Mesendoderm (in vitro differentiated cells): ENCODE measurements at regions not wholly inside any gene's neighbourhood (a gene's known extent, or its start where the extent isn't known, plus 50 kb on each side); places are given as distances from the start of the nearest gene placed in this dataset.
"Not testable (repeated sequence)": the region's sequence is repeated elsewhere in the genome, so short reads cannot be mapped to it uniquely, and the experiment has no call there.

Experiments used
- DNase-seq: peaks from one replicate; pipeline ENCODE4 v3.0.0; 2013
- H2AK5ac ChIP-seq: 2 replicates; pipeline ENCODE4 v1.6.1; 2013; ENCODE audit warnings: low read length, inconsistent platforms
- H2BK120ac ChIP-seq: 2 replicates; pipeline ENCODE4 v1.6.1; 2013; ENCODE audit warnings: low read depth, mild to moderate bottlenecking, low read length, moderate library complexity, mixed read lengths
- H2BK15ac ChIP-seq: replicated peaks from 2 replicates; pipeline ENCODE4 v1.6.1; 2013; ENCODE audit warnings: low read depth, mild to moderate bottlenecking, moderate library complexity
- H2BK5ac ChIP-seq: 2 replicates; pipeline ENCODE4 v1.6.1; 2013; ENCODE audit warnings: low read length, inconsistent platforms
- H3K18ac ChIP-seq: 2 replicates; pipeline ENCODE4 v1.6.1; 2013; ENCODE audit warnings: mild to moderate bottlenecking, low read length, mixed read lengths
- H3K23ac ChIP-seq: one replicate; pipeline ENCODE4 v1.6.1; 2013; ENCODE audit warnings: low read length
- H3K27ac ChIP-seq: 2 replicates; pipeline ENCODE4 v1.5.1; 2013; ENCODE audit warnings: low read depth, mild to moderate bottlenecking, inconsistent platforms, low read length, moderate library complexity
- H3K27me3 ChIP-seq: 2 replicates; pipeline ENCODE4 v1.6.1; 2013; ENCODE audit warnings: low read length, control low read depth, mild to moderate bottlenecking, inconsistent platforms; ENCODE audit not compliant: insufficient read depth, poor library complexity
- H3K36me3 ChIP-seq: 2 replicates; pipeline ENCODE4 v1.6.1; 2013; ENCODE audit warnings: low read length, inconsistent platforms; ENCODE audit not compliant: control insufficient read depth, insufficient read depth
- H3K4ac ChIP-seq: one replicate; pipeline ENCODE4 v1.6.1; 2013; ENCODE audit warnings: low read depth, mild to moderate bottlenecking, low read length, moderate library complexity
- H3K4me1 ChIP-seq: 2 replicates; pipeline ENCODE4 v1.6.1; 2013; ENCODE audit warnings: low read depth, low read length, inconsistent platforms; ENCODE audit not compliant: control insufficient read depth
- H3K4me2 ChIP-seq: 2 replicates; pipeline ENCODE4 v1.6.1; 2013; ENCODE audit warnings: low read length
- H3K4me3 ChIP-seq: 2 replicates; pipeline ENCODE4 v1.5.1; 2013; ENCODE audit warnings: mild to moderate bottlenecking, low read length
- H3K56ac ChIP-seq: one replicate; pipeline ENCODE4 v1.6.1; 2013; ENCODE audit warnings: low read length
- H3K79me1 ChIP-seq: 2 replicates; pipeline ENCODE4 v1.6.1; 2013; ENCODE audit warnings: low read length, inconsistent platforms
- H3K79me2 ChIP-seq: 2 replicates; pipeline ENCODE4 v1.6.1; 2013; ENCODE audit warnings: mild to moderate bottlenecking, low read length; ENCODE audit not compliant: control insufficient read depth, insufficient read depth
- H3K9ac ChIP-seq: 2 replicates; pipeline ENCODE4 v1.6.1; 2013; ENCODE audit warnings: low read length, inconsistent platforms
- H4K5ac ChIP-seq: one replicate; pipeline ENCODE4 v1.6.1; 2013; ENCODE audit warnings: low read length
- H4K8ac ChIP-seq: one replicate; pipeline ENCODE4 v1.6.1; 2013; ENCODE audit warnings: low read depth, mild to moderate bottlenecking, control low read depth, low read length, moderate library complexity
- WGBS: extraction: QIAGEN DNeasy Blood & Tissue Kit; methylation state at CpG from one replicate; pipeline ENCODE4 v1.1.7; 2013; ENCODE audit warnings: low lambda C conversion rate, missing lambda C conversion rate; ENCODE audit not compliant: insufficient coverage; ENCODE audit errors: extremely low coverage; 5-methylcytosine and 5-hydroxymethylcytosine counted together

DNA sequence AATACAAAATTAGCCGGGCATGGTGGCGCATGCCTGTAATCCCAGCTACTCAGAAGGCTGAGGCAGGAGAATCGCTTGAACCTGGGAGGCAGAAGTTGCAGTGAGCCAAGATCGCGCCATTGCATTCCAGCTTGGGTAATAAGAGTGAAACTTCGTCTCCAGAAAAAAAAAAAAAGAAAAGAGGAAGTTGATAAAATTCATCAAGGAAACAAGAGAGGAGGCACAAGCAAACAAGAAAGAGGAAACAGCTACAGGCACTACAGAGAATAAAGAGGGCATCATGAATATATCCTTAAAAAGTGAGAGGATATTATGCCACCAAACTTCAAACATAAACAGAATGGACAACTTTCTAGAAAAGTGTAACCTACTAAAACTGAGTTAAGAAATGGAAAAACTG is 98.3 kb downstream of the NIBAN1 start:
- not testable (repeated sequence) for H2AK5ac ChIP-seq, H3K27ac ChIP-seq, H2BK120ac ChIP-seq, H4K5ac ChIP-seq, H3K4me1 ChIP-seq, H4K8ac ChIP-seq, H3K79me2 ChIP-seq, H3K4ac ChIP-seq, H3K9ac ChIP-seq, H3K23ac ChIP-seq, H2BK5ac ChIP-seq, H3K36me3 ChIP-seq, H2BK15ac ChIP-seq, H3K4me3 ChIP-seq, H3K18ac ChIP-seq, H3K27me3 ChIP-seq, H3K79me1 ChIP-seq, DNase-seq, H3K4me2 ChIP-seq, H3K56ac ChIP-seq
- no CpG with 5 or more reads among the region's 6 CpGs for WGBS

DNA sequence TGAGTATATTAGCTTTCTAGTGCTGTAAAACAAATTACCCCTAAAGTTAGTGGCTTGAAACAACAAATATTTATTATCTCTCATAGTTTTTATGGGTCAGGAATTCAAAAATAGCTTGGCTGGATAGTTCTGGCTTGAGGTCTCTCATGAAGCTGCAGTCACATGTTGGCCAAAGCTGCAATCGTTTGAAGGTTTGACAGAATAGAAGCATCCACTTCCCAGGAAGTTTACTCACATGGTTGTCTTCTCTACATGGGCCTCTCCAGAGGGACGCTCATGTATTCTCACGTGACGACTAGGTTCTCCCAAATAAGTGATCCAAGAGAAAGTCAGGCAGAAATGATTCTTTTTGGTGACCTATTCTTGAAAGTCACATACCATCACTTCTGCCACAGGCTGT is 99.1 kb downstream of the NIBAN1 start:
- H4K5ac ChIP-seq, result no peak overlapping the region
- H2BK5ac ChIP-seq, result no peak overlapping the region
- no peaks in the 10 kb centered on the region for H3K4me1 ChIP-seq
- no peak overlapping the region for H2BK120ac ChIP-seq
- no peak overlapping the region for H3K56ac ChIP-seq
- no peak overlapping the region for H4K8ac ChIP-seq
- H3K27me3 ChIP-seq, result no peaks in the 10 kb centered on the region
- no peak overlapping the region for H3K18ac ChIP-seq
- WGBS, result no CpG with 5 or more reads among the region's 4 CpGs
- H3K9ac ChIP-seq, result no peak overlapping the region
- no peak overlapping the region for H3K27ac ChIP-seq
- H3K79me1 ChIP-seq, result no peaks in the 10 kb centered on the region
- H2AK5ac ChIP-seq, result no peak overlapping the region
- no peaks in the 10 kb centered on the region for H3K79me2 ChIP-seq
- no peak overlapping the region for H3K4me3 ChIP-seq
- DNase-seq, result no peak
- no peak overlapping the region for H3K23ac ChIP-seq
- H2BK15ac ChIP-seq, result no peak overlapping the region
- H3K4me2 ChIP-seq, result no peak overlapping the region
- no peak overlapping the region for H3K4ac ChIP-seq
- no peaks in the 10 kb centered on the region for H3K36me3 ChIP-seq

DNA sequence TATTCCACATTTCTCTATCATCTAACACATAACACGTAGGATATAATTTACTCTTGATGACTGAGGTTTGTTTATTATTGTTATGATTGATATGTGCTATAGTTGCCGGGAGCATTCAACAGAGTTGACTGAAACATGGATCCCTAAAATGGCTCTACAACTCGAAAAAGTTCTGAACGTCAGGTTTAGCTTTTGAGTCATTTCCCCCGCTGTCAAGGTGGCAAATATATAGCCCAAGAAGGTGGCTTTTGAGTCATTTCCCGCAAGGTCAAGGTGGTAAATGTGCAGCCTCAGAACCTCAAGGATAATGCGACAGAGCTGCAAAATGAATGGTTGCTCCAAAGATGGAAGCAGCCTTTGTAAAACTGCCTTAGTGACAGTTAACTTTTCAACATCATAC is 104.0 kb downstream of the NIBAN1 start:
- Histone ChIP-seq H2BK5ac (no peak overlapping the region), H3K79me2 (no peaks in the 10 kb centered on the region), H3K9ac (no peak overlapping the region), H3K27me3 (no peaks in the 10 kb centered on the region), H4K8ac (no peak overlapping the region), H4K5ac (no peak overlapping the region), H2BK120ac (no peak overlapping the region), H3K36me3 (no peaks in the 10 kb centered on the region), H3K79me1 (no peaks in the 10 kb centered on the region), H3K4me1 (no peaks in the 10 kb centered on the region), H2AK5ac (no peak overlapping the region), H3K4ac (no peak overlapping the region), H3K18ac (no peak overlapping the region), H3K4me3 (no peak overlapping the region), H3K27ac (no peak overlapping the region), H2BK15ac (no peak overlapping the region), H3K56ac (no peak overlapping the region), H3K4me2 (no peak overlapping the region), H3K23ac (no peak overlapping the region)
- WGBS, result no CpG with 5 or more reads among the region's 7 CpGs
- DNase-seq, result no peak

DNA sequence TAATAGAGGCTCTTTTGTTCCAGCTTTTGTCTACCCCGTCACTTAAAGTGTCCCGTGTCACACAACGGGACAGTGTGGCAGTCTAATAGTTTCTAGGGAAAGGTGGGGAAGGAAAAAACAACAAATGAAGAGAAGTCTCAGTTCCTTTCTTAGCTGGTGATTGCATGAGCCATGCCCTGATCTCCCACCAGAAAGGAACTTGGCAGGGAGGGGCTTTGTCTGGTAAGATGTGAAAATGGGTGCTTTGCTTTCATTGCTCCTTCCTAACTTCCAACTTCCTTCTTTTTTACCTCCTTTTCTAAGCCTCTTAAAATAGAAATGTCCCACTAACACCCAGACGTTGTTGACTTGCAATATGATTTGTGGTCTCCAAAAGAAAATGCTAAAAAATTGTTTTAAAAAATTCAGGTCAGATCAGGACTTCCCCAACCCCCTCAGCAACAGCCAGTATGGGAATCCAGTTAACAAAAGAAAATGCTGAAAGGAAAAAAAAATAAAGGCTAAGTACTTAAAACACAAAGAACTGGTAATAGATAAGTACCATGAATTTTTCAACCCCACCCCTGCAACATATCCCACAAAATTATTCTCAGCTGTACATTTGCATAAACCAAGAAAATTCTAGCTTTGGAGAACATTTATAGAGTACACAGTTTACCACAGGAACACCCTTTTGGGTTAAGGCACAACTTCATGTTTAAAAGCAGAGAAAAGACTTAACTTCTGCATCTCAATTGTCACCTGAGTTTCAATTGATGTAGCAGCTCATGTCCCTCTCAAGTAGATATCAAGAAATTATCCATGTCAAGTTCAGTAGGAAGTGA is 106.2 kb downstream of the NIBAN1 start:
- Histone ChIP-seq H3K79me2 (no peaks in the 10 kb centered on the region), H2BK120ac (peak overlapping the region; percentile 67), H3K4me3 (no peak overlapping the region), H3K56ac (peak overlapping the region; percentile 27), H2BK5ac (no peak overlapping the region), H3K27ac (no peak overlapping the region), H2AK5ac (no peak overlapping the region), H3K27me3 (no peaks in the 10 kb centered on the region), H2BK15ac (no peak overlapping the region), H3K4me2 (no peak overlapping the region), H3K4me1 (no peaks in the 10 kb centered on the region), H4K8ac (no peak overlapping the region), H4K5ac (no peak overlapping the region), H3K18ac (no peak overlapping the region), H3K36me3 (no peaks in the 10 kb centered on the region), H3K79me1 (no peaks in the 10 kb centered on the region), H3K9ac (no peak overlapping the region), H3K4ac (no peak overlapping the region), H3K23ac (no peak overlapping the region)
- no CpG with 5 or more reads among the region's 4 CpGs for WGBS
- no peak for DNase-seq

DNA sequence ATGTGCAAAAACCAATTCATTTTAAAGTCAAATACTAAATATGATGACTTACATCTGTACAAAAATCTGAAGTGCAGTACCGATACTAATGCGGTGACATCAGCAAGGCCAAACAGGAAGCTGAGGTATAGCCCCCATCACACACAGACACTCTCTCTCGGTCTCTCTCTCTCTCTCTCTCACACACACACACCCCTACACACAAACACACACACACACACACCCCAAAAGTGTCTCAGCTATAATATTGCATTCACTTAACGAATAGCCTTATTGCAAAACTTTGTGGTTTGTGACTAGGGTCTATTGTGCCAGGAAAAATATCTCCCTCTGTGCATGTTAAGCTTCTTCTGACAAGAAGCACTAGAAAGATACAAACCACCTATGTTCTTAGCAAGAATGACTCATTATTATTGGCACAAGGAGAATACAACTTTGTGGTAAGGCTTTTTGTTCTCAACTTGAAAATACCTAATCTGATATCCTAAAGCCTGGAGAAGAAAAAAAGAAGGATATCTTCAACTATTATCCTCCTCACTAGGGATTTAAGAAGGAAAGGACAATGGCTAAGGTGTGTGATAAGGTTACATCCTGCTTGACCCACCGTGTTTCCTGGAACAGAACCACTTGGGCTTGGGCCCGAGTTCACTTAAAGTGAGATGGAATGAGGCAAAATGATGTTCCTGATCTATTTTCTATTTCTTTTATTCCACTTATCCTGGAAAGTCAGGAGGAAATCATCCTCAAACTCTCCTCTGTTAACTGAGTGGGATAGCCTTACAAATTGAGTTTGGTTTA is 107.1 kb downstream of the NIBAN1 start:
- Histone ChIP-seq H2AK5ac (no peak overlapping the region), H3K27me3 (no peaks in the 10 kb centered on the region), H3K4me2 (no peak overlapping the region), H3K23ac (no peak overlapping the region), H2BK120ac (no peak overlapping the region), H4K5ac (no peak overlapping the region), H3K4me3 (no peak overlapping the region), H3K4ac (no peak overlapping the region), H3K27ac (no peak overlapping the region), H3K79me2 (no peaks in the 10 kb centered on the region), H2BK15ac (no peak overlapping the region), H3K9ac (no peak overlapping the region), H2BK5ac (no peak overlapping the region), H3K36me3 (no peaks in the 10 kb centered on the region), H3K18ac (no peak overlapping the region), H3K4me1 (no peaks in the 10 kb centered on the region), H3K56ac (peak overlapping the region; percentile 27), H4K8ac (no peak overlapping the region), H3K79me1 (no peaks in the 10 kb centered on the region)
- DNase-seq, result no peak
- WGBS, result 100% methylated on average over 1 of the region's 6 CpGs
